Activated CD4-positive, alpha-beta T cell treated with anti-CD3 and anti-CD28 coated beads for 24 hours (primary cell): ENCODE measurements at regions not wholly inside any gene's neighbourhood (a gene's known extent, or its start where the extent isn't known, plus 50 kb on each side); places are given as distances from the start of the nearest gene placed in this dataset.

ENCODE experiments used
- DNase-seq, 2 donors: peaks; one replicate each; pipeline ENCODE4 v3.0.0-alpha.2; 2020; ENCODE audit warnings: low read depth in 2 of 2

GRCh38 chr17:79539944-79540705, 70.7 kb downstream of the RBFOX3 start:
- no peak for DNase-seq

- no peak for DNase-seq
These were observed 72.6 kb downstream of the RBFOX3 start for GRCh38 chr17:79538291-79538690.

GRCh38 chr17:79537686-79538085, 73.2 kb downstream of the RBFOX3 start:
- no peak for DNase-seq

GRCh38 chr17:79537061-79537460, 73.8 kb downstream of the RBFOX3 start:
- no peak for DNase-seq

- no peak for DNase-seq
These were observed 74.5 kb downstream of the RBFOX3 start for GRCh38 chr17:79536212-79536840.

GRCh38 chr17:79535728-79536025, 75.2 kb downstream of the RBFOX3 start:
- no peak for DNase-seq

- DNase-seq = no peak
These were observed 75.8 kb downstream of the RBFOX3 start for GRCh38 chr17:79534851-79535727.

- DNase-seq = no peak
These were observed 76.7 kb downstream of the RBFOX3 start for GRCh38 chr17:79534111-79534510.

- no peak for DNase-seq
These were observed 77.7 kb downstream of the RBFOX3 start for GRCh38 chr17:79533116-79533515.

GRCh38 chr17:79532107-79532790, 78.6 kb downstream of the RBFOX3 start:
- DNase-seq = no peak

- DNase-seq = no peak
These were observed 79.4 kb downstream of the RBFOX3 start for GRCh38 chr17:79531191-79532095.

GRCh38 chr17:79530361-79531105, 80.3 kb downstream of the RBFOX3 start:
- no peak for DNase-seq

GRCh38 chr17:79529661-79530081, 81.2 kb downstream of the RBFOX3 start:
- DNase-seq = no peak

- no peak for DNase-seq
These were observed 82.2 kb downstream of the RBFOX3 start for GRCh38 chr17:79528592-79529125.

GRCh38 chr17:79527306-79527705, 83.5 kb downstream of the RBFOX3 start:
- DNase-seq = no peak

- no peak for DNase-seq
These were observed 84.8 kb downstream of the RBFOX3 start for GRCh38 chr17:79525793-79526677.

GRCh38 chr17:79524213-79525187, 86.4 kb downstream of the RBFOX3 start:
- DNase-seq = no peak

- DNase-seq = no peak
These were observed 88.4 kb downstream of the RBFOX3 start for GRCh38 chr17:79522414-79522813.
